ENCODE measurements at regions not wholly inside any gene's neighbourhood (a gene's known extent, or its start where the extent isn't known, plus 50 kb on each side); places are given as distances from the start of the nearest gene placed in this dataset.

GRCh38 chr2:234677758-234678538 is 181.1 kb upstream of the ARL4C start:
- no peak for DNase-seq (ENCODE audit: low read depth)

GRCh38 chr2:234676783-234677450 is 180.0 kb upstream of the ARL4C start:
- DNase-seq (ENCODE audit: low read depth): no peak

GRCh38 chr2:234676109-234676782 is 179.4 kb upstream of the ARL4C start:
- DNase-seq (ENCODE audit: low read depth): no peak

GRCh38 chr2:234674781-234675201 is 177.9 kb upstream of the ARL4C start:
- no peak for DNase-seq (ENCODE audit: low read depth)

GRCh38 chr2:234673961-234674759 is 177.3 kb upstream of the ARL4C start:
- DNase-seq (ENCODE audit: low read depth): no peak

- no peak for DNase-seq (ENCODE audit: low read depth)
Measured at GRCh38 chr2:234673501-234673900, 176.6 kb upstream of the ARL4C start.

- DNase-seq (ENCODE audit: low read depth): no peak
Measured at GRCh38 chr2:234672498-234673150, 175.7 kb upstream of the ARL4C start.

- no peak for DNase-seq (ENCODE audit: low read depth)
Measured at GRCh38 chr2:234671716-234672115, 174.8 kb upstream of the ARL4C start.

GRCh38 chr2:234671231-234671630 is 174.3 kb upstream of the ARL4C start:
- DNase-seq (ENCODE audit: low read depth): no peak

- DNase-seq (ENCODE audit: low read depth): no peak
Measured at GRCh38 chr2:234670806-234671205, 173.9 kb upstream of the ARL4C start.

GRCh38 chr2:234670052-234670451 is 173.2 kb upstream of the ARL4C start:
- DNase-seq (ENCODE audit: low read depth): no peak

- no peak for DNase-seq (ENCODE audit: low read depth)
Measured at GRCh38 chr2:234669621-234670020, 172.7 kb upstream of the ARL4C start.

- DNase-seq (ENCODE audit: low read depth): no peak
Measured at GRCh38 chr2:234669001-234669400, 172.1 kb upstream of the ARL4C start.

- DNase-seq (ENCODE audit: low read depth): no peak
Measured at GRCh38 chr2:234666911-234667310, 170.0 kb upstream of the ARL4C start.

- no peak for DNase-seq (ENCODE audit: low read depth)
Measured at GRCh38 chr2:234665304-234665703, 168.4 kb upstream of the ARL4C start.

- no peak for DNase-seq (ENCODE audit: low read depth)
Measured at GRCh38 chr2:234661849-234662248, 165.0 kb upstream of the ARL4C start.

GRCh38 chr2:234661175-234661574 is 164.3 kb upstream of the ARL4C start:
- DNase-seq (ENCODE audit: low read depth): no peak

- DNase-seq (ENCODE audit: low read depth): no peak
Measured at GRCh38 chr2:234655706-234656105, 158.8 kb upstream of the ARL4C start.

GRCh38 chr2:234650911-234651310 is 154.0 kb upstream of the ARL4C start:
- DNase-seq (ENCODE audit: low read depth): no peak

GRCh38 chr2:234649951-234650350 is 153.1 kb upstream of the ARL4C start:
- DNase-seq (ENCODE audit: low read depth): no peak

GRCh38 chr2:234643407-234643806 is 146.5 kb upstream of the ARL4C start:
- no peak for DNase-seq (ENCODE audit: low read depth)

GRCh38 chr2:234641086-234641485 is 144.2 kb upstream of the ARL4C start:
- DNase-seq (ENCODE audit: low read depth): no peak

Data from HS-27A (cell line).